GM19468 (cell line): ENCODE measurements at regions not wholly inside any gene's neighbourhood (a gene's known extent, or its start where the extent isn't known, plus 50 kb on each side); places are given as distances from the start of the nearest gene placed in this dataset.

Source experiments
- ATAC-seq: cut with Tn5 transposase; IDR thresholded peaks from one replicate; pipeline ENCODE4 v1.9.1; 2021; ENCODE audit warnings: mild to moderate bottlenecking, moderate library complexity, moderate number of reproducible peaks; ENCODE audit not compliant: unreplicated experiment; ENCODE audit errors: extremely low read depth

DNA sequence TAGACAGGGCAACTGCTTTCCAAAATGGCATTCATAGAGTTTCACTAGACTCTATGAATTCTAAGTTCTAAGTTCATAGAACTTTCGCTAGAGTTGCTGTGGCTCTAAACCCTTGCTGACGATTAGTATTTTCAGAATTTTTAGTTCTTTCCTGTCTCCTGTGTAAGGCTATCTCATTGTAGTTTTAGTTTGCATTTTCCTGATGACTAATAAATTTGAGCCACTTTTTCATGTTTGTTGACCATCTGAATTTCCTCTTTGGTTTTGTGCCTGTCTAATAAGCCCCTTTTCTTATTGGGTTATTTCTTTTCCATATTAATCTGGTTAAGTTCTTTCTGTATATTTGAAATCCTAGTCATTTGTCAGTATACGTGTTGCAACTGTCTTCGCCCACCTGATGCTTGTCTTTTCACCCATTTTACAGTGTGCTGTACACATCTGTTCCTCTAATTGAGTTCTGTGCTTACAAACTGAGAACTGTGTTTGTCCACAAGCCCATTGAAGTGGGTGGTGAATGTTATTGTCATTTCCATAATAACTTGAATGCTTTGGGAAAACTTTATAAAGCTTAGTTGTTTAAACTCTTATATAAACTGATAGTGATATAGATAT is 177.7 kb upstream of the CDYL start:
- no peak for ATAC-seq

DNA sequence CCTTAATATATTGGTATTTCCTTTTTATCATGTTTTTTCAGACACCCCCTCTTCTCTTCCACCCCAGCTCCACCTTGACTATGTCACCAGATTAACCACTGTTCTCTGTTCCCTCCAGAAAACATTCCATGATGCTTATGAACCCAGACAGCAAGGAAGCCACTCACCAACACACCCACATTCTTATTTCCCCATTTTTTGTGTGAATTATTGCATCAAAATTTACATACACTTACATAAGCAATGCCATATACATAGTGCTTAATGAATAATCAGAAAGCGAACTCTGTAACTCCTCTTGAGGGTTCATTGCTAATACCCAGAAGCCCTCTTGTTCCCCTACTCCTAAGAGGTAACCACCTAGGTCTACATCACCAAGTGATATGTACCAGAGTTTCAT is 182.3 kb upstream of the CDYL start:
- no peak for ATAC-seq

DNA sequence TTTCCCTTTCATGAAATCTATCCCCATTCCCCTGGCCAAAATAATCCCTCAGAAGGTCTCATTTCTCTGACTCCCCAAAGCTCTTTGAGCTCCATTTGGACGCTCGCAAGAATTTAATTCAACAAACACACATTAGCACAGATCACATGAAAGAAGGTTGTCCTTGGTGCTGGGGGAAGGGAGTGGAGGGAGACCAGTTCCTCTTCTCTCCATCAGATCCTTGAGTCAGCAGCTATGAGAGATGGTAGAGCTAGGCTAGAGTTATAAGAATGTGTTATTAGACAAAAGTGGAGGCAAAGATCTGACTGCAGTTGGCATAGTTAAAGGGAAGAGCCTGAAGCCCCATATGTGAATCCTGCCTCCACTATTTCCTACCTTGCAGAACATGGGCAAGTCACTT is 184.2 kb upstream of the CDYL start:
- no peak for ATAC-seq

- no peak for ATAC-seq
These were observed 185.0 kb upstream of the CDYL start for GRCh38 chr6:4591218-4591617.

DNA sequence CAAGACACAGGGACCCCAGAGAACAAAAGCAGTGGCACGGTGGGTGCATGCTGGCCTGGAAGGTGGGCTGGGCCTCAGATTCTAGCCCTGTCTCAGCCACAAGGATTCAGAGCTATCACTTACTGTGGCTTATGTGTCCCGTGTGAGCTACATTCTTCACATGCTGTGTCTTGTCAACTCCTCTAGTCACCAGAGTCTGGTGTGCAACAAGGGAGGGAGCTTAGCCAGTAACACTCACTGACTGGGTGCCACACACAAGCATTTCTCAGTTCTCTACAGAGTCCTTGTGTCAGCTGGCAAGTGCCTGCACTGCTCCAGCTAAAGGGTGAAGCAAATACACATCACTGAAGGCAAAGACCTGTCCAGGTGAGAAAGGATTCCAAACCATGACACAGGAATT is 186.9 kb upstream of the CDYL start:
- no peak for ATAC-seq

GRCh38 chr6:4588581-4588980 is 187.6 kb upstream of the CDYL start:
- ATAC-seq: no peak

- ATAC-seq: no peak
These were observed 188.0 kb upstream of the CDYL start for GRCh38 chr6:4588163-4588562.

GRCh38 chr6:4587171-4587570 is 189.0 kb upstream of the CDYL start:
- ATAC-seq: no peak

DNA sequence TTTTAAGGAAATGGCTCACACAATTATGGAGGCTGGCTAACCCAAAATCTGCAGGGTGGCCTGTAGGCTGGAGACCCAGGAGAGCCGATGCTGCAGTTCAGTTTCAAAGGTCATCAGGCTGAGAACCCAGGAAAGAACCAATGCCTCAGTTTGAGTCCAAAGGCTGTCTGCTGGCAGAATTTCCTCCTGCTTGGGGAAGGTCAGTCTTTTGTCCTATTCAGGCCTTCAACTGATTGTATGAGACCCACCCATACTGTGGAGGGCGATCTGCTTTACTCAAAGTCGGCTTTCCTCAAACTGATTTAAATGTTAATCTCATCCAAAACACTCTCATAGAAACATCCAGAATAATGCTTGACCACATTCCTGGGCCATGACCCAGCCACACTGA is 189.7 kb upstream of the CDYL start:
- ATAC-seq: no peak

- no peak for ATAC-seq
These were observed 190.3 kb upstream of the CDYL start for GRCh38 chr6:4585682-4586468.

DNA sequence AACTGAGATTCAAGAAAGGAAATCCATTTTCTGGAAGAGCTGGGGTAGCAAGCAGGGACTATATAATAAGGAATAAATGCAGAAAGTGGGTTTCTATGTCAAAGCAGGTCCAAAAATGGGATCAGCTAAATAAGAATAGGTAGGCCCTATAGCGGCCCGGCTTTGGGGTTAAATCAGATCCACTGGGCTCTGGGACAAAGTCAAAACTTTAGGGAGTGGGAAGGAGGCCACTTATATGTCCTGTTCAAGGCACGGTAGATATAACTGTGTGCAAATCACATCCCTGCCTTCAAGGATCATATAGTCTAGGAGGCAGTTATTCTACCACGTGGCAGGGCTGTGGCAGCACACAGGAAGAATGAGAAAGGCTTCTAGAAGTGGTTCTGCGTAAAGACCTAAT is 191.4 kb upstream of the CDYL start:
- no peak for ATAC-seq

GRCh38 chr6:4582506-4583417 is 193.4 kb upstream of the CDYL start:
- ATAC-seq: no peak

GRCh38 chr6:4581468-4582385 is 194.5 kb upstream of the CDYL start:
- no peak for ATAC-seq

GRCh38 chr6:4580361-4580760 is 195.8 kb upstream of the CDYL start:
- no peak for ATAC-seq

- no peak for ATAC-seq
These were observed 198.8 kb upstream of the CDYL start for GRCh38 chr6:4577406-4577805.

GRCh38 chr6:4575714-4576113 is 200.5 kb upstream of the CDYL start:
- ATAC-seq: no peak

DNA sequence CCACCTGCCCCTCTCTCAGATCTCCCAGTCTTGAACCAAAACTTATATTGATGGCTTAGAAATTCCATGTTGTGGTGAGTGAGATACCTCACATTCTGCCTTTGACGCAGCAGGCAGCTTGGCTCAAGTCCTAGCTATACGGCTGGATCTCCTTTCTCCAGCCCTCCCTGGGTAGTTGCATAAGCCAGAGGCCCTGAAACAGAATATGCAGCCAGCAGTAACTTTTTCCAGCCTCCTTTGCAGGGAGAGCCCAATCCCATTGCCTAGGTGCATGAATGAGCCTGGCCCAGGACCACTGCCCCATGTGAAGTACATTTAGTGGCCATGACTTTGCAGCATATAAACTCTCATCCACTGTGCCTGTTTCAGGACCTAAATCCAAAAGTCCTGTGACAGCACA is 202.2 kb upstream of the CDYL start:
- no peak for ATAC-seq

DNA sequence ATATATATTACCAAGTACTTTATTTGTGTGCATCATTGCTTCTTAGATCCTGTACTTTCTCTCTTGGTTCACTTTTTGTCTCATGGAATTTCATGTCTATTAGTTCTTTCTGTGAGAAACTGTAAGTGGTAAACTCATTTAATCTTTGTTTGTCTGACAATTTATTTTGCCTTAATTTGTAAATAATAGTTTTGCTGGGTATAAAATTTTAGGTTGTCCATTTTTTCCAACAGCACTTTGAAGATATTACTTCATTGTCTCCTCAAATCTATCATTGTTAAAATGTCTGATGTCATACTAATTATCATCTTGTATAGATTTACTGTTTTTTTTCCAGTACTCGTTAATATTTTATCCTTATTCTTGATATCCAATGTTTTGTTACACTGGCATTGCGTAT is 205.2 kb upstream of the CDYL start:
- ATAC-seq: no peak

DNA sequence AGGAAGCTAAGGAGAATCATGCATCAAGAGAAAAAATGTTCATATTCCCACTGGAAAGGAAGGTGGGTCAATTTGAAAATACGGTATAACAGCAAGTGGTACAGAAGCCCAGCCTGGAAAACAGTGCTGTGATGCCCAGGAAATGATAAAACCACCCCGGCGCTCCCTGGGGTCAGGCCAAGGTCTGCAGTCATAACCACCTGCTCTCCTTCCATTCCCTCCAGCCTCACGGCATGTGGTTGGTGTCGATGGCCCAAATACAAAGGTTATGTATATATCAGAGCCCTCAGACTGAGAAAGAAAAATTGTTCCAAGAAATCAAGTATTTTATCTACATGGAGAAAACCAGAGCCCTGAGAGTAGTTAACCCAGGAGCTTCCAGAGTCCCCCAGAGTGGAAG is 208.1 kb upstream of the CDYL start:
- ATAC-seq: no peak

DNA sequence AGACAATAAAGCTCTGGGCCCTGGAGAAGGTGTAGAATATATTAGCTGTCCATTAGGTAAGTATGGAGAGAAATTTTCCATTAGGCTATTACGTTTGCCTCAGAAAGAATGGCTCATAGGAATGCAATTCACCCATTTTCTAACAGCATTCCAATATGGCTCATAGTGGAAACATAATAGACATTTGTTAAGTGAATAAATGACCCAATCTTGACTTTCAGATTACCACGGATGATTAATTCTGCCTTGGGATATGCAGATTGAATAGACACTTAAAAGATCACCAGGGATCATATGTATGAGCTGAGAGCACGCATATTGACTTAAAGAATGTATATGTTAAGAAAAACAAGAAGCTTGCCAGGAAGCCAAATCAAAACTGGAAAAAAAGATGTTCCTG is 209.1 kb upstream of the CDYL start:
- ATAC-seq: no peak
